SJSA1 (cell line): ENCODE measurements at regions not wholly inside any gene's neighbourhood (a gene's known extent, or its start where the extent isn't known, plus 50 kb on each side); places are given as distances from the start of the nearest gene placed in this dataset.
"Not testable (repeated sequence)": the region's sequence is repeated elsewhere in the genome, so short reads cannot be mapped to it uniquely, and the experiment has no call there.

Source experiments
- DNase-seq, 2 experiments: peaks; one replicate each; pipeline ENCODE4 v3.0.0-alpha.2; 2015 to 2020; ENCODE audit warnings: low spot score in 2 of 2, low read depth in 1 of 2
- H3K27ac ChIP-seq: fragments of 250-450 bp; sonication (Bioruptor Pico); 2 replicates; pipeline ENCODE4 v1.5.1; 2020; ENCODE audit warnings: mild to moderate bottlenecking, moderate library complexity
- H3K27me3 ChIP-seq: fragments of 250-450 bp; sonication (Bioruptor Pico); replicated peaks from 2 replicates; pipeline ENCODE4 v1.5.1; 2020; ENCODE audit warnings: mild to moderate bottlenecking, moderate library complexity
- H3K36me3 ChIP-seq: fragments of 250-450 bp; sonication (Bioruptor Pico); 2 replicates; pipeline ENCODE4 v1.5.1; 2020; ENCODE audit warnings: mild to moderate bottlenecking
- H3K4me1 ChIP-seq: fragments of 250-450 bp; sonication (Bioruptor Pico); replicated peaks from 2 replicates; pipeline ENCODE4 v1.6.1; 2021; ENCODE audit warnings: mild to moderate bottlenecking
- H3K4me3 ChIP-seq: fragments of 250-450 bp; sonication (Bioruptor Pico); 2 replicates; pipeline ENCODE4 v1.5.1; 2020; ENCODE audit warnings: mild to moderate bottlenecking
- H3K9me3 ChIP-seq: fragments of 250-450 bp; sonication (Bioruptor Pico); replicated peaks from 2 replicates; pipeline ENCODE4 v1.5.1; 2020; ENCODE audit warnings: mild to moderate bottlenecking

DNA sequence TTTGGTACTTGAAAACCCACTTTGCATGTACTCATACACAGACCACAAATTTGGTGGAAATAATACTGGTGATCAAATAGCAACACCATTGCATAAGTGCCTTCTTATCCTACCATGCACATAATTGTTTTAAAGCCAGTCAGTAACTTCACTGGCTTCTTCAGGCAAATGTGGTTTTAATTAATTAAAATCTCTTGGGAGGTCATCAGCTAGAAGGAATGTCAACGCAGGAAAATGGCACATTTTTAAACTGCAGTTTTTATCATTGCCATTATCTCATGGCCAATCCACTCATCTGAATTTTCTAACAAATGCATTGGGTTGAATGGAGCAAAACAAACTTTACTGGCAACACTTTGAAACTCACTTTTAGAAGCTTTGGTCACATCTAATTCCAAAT lies 105.7 kb upstream of the ZPLD1 start:
- Histone ChIP-seq H3K4me3 (no peak overlapping the region), H3K9me3 (no peaks in the 10 kb centered on the region), H3K36me3 (no peaks in the 10 kb centered on the region), H3K27ac (no peak overlapping the region), H3K27me3 (no peaks in the 10 kb centered on the region), H3K4me1 (no peaks in the 10 kb centered on the region)
- no peak for DNase-seq

DNA sequence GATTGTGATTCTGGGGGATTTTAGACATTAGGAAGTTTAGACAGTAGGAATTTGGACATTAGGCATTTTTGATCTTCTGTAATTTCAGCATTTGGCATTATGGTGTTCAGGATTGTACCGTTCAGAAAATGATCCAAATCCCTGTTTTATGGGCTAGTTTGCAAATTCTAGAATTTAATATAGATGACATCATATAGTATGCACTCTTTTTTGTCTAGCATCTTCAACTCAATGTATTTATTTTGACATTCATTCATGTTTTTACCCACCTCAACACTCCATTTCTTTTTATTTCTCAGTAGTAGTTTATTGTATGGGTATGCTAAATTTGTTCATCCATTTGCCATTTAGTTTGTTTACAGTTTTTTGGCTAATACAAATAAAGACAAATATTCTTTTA lies 105.3 kb upstream of the ZPLD1 start:
- Histone ChIP-seq H3K9me3 (no peaks in the 10 kb centered on the region), H3K36me3 (no peaks in the 10 kb centered on the region), H3K4me3 (no peak overlapping the region), H3K27me3 (no peaks in the 10 kb centered on the region), H3K4me1 (no peaks in the 10 kb centered on the region), H3K27ac (no peak overlapping the region)
- no peak for DNase-seq

DNA sequence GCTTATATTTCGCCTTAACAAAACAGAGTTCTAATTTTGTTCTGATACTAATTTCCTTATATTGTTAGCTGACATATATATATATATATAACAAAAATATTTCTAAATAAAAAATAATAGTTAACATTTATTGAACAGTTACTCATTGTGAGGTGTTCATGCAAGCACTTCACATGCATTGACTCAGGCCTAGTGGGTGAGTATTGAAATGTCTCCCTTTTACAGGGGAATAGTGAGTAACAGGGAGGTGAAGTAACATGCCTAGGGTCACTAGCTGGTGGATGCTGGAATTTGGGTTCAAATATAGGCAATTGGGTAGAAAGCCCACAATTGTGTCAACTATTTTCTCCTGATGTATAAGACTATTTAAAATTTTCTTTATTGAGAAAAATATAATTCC lies 102.6 kb upstream of the ZPLD1 start:
- Histone ChIP-seq H3K4me1 (no peaks in the 10 kb centered on the region), H3K9me3 (no peaks in the 10 kb centered on the region), H3K36me3 (no peaks in the 10 kb centered on the region), H3K4me3 (no peak overlapping the region), H3K27ac (no peak overlapping the region), H3K27me3 (0 out of 2 replicates have a peak, but pooled peaks cover 2% of the 10 kb centered on the region)
- DNase-seq = no peak

DNA sequence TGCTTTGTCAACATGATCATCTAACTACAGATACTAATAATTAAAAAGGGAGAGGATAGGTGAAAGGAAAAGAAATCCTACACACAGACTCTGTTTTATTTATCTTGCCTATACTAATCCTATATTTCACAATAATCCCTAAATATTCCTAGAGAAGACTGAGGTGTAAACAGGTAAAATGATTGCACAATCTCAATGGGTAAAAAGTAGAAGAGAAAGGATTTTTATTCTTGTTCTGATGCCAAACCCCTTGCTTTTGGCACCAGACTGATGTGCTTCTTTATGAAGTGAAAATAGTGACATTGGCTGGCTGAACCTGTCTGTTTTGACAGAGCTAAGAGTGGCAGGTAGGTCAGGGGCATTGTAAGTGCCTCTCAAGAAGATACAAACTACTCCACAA lies 101.9 kb upstream of the ZPLD1 start:
- Histone ChIP-seq H3K27ac (no peak overlapping the region), H3K4me1 (no peaks in the 10 kb centered on the region), H3K36me3 (no peaks in the 10 kb centered on the region), H3K9me3 (no peaks in the 10 kb centered on the region), H3K4me3 (no peak overlapping the region), H3K27me3 (0 out of 2 replicates have a peak, but pooled peaks cover 3% of the 10 kb centered on the region)
- no peak for DNase-seq

DNA sequence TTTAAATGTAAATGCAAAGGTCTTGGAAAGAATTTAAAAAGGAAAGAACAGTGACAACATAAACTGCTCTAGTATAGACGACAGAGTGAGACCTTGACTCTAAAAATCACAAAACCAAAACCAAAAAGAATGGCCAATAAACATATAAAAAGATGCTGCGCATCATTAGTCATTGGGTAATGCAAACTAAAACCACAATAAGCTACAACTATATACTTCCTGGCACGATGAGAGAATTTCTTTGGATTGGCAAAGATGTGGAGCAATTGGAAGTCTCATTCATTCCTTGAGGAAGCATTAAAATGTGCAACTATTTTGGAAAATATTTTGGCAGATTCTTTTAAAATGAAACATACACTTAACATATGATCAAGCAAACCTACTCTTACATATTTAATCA lies 98.7 kb upstream of the ZPLD1 start:
- H3K36me3 ChIP-seq = no peaks in the 10 kb centered on the region
- DNase-seq = no peak
- no peak overlapping the region for H3K27ac ChIP-seq
- H3K27me3 ChIP-seq = 0 out of 2 replicates have a peak, but pooled peaks cover 7% of the 10 kb centered on the region
- H3K9me3 ChIP-seq = no peaks in the 10 kb centered on the region
- no peak overlapping the region for H3K4me3 ChIP-seq
- H3K4me1 ChIP-seq = no peaks in the 10 kb centered on the region

DNA sequence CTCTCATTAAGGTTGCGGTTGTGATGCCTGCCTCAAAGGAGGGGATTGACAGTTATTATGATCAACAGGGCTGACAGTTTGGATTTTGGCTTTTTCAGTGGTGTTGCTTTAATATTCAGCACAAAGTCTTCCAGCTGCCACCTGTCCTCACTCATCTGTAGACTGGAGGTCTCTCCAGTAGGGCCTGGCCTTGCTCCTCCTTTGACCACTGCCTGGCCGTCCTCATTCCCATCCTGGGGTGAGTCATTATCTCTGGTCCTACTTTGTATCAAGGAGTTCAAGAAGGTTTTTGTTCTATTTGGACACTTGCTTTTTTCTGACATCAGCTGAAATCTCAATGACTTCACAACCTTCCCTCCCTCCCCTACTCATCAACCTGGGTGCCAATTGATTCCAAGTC lies 95.1 kb upstream of the ZPLD1 start:
- Histone ChIP-seq H3K4me1 (no peaks in the 10 kb centered on the region), H3K36me3 (no peaks in the 10 kb centered on the region), H3K9me3 (no peaks in the 10 kb centered on the region), H3K4me3 (no peak overlapping the region), H3K27ac (no peak overlapping the region), H3K27me3 (0 out of 2 replicates have a peak, but pooled peaks cover 7% of the 10 kb centered on the region)
- DNase-seq = no peak

DNA sequence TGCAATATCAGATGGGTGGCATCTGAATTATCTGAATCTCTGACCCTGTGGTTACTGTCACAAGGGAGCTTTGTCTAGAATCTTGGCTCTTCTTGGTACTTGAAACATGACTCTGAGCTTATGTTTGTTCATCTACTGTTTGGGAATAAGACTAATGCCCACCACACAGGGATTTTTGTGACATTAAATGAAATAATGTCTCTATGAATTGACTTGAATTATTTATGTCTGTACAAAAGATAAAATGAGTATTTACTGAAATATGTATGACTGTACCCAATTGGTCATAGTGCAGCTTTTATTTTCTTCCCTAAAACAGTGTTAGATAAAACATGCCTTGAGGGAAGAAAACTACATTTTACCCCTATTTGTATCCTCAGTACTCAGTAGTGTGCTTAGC lies 87.9 kb upstream of the ZPLD1 start:
- Histone ChIP-seq H3K4me1 (no peaks in the 10 kb centered on the region), H3K9me3 (no peaks in the 10 kb centered on the region), H3K4me3 (no peak overlapping the region), H3K27ac (no peak overlapping the region), H3K36me3 (no peaks in the 10 kb centered on the region), H3K27me3 (no peaks in the 10 kb centered on the region)
- DNase-seq = no peak

DNA sequence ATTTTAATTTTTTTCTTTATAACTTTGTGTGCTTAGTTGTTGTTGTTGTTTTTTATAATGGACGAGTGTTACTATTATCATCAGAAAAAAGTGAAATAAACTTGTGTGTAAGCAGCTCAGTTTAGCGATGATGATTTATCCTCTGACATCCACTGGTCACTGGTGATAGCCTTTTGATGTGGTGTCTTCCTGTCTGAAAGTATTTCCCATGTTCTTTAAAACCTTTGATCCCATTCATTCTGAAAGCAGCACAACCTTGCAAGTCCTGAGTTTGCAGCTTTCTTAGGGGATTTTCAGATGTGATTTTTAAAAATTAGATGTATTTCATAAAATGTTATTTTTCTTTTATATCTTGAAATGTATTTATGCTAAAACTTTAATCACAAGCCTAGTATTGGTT lies 85.9 kb upstream of the ZPLD1 start:
- DNase-seq = no peak
- no peaks in the 10 kb centered on the region for H3K4me1 ChIP-seq
- H3K36me3 ChIP-seq = no peaks in the 10 kb centered on the region
- H3K4me3 ChIP-seq = no peak overlapping the region
- H3K27me3 ChIP-seq = no peaks in the 10 kb centered on the region
- no peak overlapping the region for H3K27ac ChIP-seq
- H3K9me3 ChIP-seq = no peaks in the 10 kb centered on the region

DNA sequence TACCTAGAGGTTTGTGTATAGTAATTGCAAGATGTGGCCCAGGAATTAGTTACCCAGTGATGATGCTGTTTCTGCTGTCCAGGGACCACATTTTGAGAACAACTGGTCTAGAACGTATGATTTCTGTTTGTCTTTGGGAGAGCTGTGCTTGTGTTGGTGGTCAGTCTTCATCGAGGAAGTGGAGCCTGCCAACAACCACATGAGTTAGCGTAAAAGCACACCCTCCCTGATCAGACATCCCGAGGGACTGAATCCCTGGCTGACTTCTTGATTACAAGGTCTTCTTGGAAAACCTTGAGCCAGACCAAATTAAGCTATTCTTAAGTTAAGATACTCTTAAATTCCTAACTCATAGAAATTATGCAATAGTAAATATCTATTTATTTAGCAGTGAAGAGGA lies 81.7 kb upstream of the ZPLD1 start:
- DNase-seq = no peak
- Histone ChIP-seq H3K27ac (no peak overlapping the region), H3K4me1 (peaks cover 3% of the 10 kb centered on the region; the same call in 1 of the 2 replicates), H3K4me3 (no peak overlapping the region), H3K9me3 (no peaks in the 10 kb centered on the region), H3K36me3 (no peaks in the 10 kb centered on the region), H3K27me3 (no peaks in the 10 kb centered on the region)

DNA sequence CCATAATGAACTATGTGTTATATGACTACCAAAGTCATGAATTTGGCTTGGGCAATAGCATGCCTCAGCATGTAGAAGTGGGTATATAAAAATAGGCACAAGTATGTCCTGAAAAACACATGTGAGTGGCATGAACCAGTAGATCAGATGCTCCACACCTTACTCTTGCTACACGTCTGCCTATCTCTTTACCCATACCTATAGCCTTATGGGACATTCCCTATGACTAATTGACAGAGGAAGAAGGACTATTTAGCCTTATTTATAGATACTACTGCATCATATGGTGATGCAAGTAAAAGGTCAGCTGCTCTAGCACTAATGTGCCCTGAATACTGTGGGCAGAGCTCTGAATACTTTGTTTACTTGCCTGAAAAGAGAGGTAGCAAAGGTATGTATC lies 81.0 kb upstream of the ZPLD1 start:
- H3K27ac ChIP-seq = no peak overlapping the region
- no peaks in the 10 kb centered on the region for H3K9me3 ChIP-seq
- H3K4me3 ChIP-seq = no peak overlapping the region
- no peaks in the 10 kb centered on the region for H3K27me3 ChIP-seq
- peaks cover 3% of the 10 kb centered on the region; the same call in 1 of the 2 replicates for H3K4me1 ChIP-seq
- no peak for DNase-seq
- H3K36me3 ChIP-seq = no peaks in the 10 kb centered on the region

DNA sequence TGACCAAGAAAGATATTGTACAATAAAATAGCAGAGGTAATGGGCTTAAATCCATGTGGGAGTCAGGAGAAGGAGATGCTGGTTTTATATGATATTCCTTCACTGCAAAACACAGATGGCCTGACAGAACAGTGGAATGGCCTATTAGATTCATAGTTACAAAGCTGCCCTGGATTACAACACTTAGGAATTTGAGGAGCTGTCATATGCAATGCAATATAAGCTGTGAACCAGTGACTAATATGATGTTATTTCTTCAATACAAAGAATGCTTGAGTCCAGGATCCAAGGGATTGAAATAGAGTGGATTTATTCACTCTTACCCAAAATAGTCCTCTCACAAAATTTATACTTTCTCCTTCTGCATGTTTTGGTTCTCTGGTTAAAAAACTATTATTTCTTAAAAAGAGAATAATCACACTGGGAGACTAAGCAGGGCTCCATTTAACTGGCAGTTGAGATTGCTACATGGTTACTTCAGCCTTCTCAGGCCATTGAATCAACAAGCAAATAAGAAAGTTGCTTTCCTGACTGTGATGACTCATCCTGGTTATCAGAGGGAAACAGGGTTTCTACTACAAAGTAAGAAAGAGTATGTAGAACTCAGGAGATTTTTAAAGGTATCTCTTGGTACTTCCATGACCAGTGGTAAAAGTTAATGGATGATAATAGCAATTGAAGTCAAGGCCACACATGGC lies 79.8 kb upstream of the ZPLD1 start:
- H3K4me1 ChIP-seq = peaks cover 3% of the 10 kb centered on the region; the same call in 1 of the 2 replicates
- no peak overlapping the region for H3K4me3 ChIP-seq
- H3K27me3 ChIP-seq = no peaks in the 10 kb centered on the region
- DNase-seq = peak in 1 of 2 experiments; percentile 16
- no peaks in the 10 kb centered on the region for H3K9me3 ChIP-seq
- no peaks in the 10 kb centered on the region for H3K36me3 ChIP-seq
- H3K27ac ChIP-seq = no peak overlapping the region

DNA sequence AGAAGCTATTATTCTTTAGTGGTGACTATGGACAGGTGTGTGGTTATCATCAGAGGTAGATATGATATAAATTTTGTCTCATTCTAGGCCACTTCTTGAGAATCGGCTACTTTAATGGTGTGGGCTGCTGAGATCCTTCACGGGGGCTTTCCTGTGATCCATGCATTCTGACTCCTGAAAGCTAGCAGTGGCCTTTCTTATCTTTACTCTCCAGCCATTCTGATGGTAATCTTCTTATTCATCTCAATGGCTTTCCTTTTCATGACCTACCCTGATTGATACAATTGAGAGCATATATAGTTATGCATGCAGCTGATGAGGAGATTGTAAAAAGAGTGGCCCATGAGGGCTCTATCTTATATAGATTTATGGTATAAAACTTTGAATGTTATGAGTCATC lies 78.3 kb upstream of the ZPLD1 start:
- Histone ChIP-seq H3K9me3 (no peaks in the 10 kb centered on the region), H3K27ac (no peak overlapping the region), H3K27me3 (no peaks in the 10 kb centered on the region), H3K4me1 (peaks cover 3% of the 10 kb centered on the region; the same call in 1 of the 2 replicates), H3K36me3 (no peaks in the 10 kb centered on the region), H3K4me3 (no peak overlapping the region)
- no peak for DNase-seq

DNA sequence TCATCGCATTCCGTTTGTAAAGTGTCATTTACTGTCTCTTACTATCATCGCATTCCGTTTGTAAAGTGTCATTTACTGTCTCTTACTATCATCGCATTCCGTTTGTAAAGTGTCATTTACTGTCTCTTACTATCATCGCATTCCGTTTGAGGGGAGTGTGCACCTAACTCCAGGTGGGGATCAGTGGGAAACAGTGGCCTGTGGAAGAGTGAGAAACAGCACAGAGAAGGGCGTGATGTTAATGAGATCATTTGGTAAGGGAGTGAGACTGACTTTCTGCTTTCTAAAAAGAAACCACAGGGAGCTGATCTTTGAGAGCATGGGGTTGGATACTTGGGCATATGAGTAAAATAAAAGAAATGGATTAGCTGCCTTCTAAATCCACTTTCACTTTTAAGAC lies 77.5 kb upstream of the ZPLD1 start:
- H3K36me3 ChIP-seq, H3K27me3 ChIP-seq, H3K9me3 ChIP-seq, H3K4me3 ChIP-seq, H3K4me1 ChIP-seq, DNase-seq, H3K27ac ChIP-seq: not testable (repeated sequence)

DNA sequence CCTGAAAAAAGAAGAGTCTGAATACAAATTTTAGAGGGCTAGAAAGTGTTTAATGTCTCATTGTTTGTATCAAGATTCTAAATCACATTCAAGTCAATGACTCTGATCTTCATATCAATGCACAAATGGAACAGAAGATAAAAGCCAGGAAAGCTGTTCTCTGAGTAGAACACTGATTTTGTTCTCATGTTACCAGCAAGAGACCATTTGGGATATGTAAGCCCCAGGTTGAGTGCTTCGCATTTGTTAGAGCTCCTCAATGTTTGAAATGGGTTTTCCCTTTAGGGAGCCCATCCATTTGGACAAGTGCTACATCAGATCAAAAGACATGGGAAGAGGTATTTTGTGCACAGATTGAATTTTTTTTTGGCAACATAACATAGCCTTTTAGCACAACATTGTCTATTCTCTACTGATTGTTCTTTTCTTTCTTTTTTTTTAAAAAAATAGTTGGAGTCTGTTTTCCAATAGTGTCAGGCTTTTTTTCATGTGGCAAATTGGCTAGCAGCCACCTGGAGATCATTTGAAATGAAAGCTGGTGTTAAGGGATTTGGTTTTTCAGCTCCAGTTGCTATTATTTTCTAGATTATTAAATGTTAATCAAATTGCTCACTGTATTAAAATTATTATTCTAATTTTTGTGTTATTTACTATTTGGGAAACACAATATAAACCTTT lies 74.5 kb upstream of the ZPLD1 start:
- Histone ChIP-seq H3K4me3 (no peak overlapping the region), H3K27me3 (no peaks in the 10 kb centered on the region), H3K4me1 (no peaks in the 10 kb centered on the region; the same call in 1 of the 2 replicates), H3K27ac (no peak overlapping the region), H3K9me3 (no peaks in the 10 kb centered on the region), H3K36me3 (no peaks in the 10 kb centered on the region)
- DNase-seq = no peak
